ENCODE measurements at regions not wholly inside any gene's neighbourhood (a gene's known extent, or its start where the extent isn't known, plus 50 kb on each side); places are given as distances from the start of the nearest gene placed in this dataset.
"Not testable (repeated sequence)": the region's sequence is repeated elsewhere in the genome, so short reads cannot be mapped to it uniquely, and the experiment has no call there.

GRCh38 chr4:151564321-151564720 lies 155.3 kb downstream of the FHIP1A start:
- no peak for DNase-seq

GRCh38 chr4:151565583-151565982 lies 156.6 kb downstream of the FHIP1A start:
- DNase-seq: no peak

DNA sequence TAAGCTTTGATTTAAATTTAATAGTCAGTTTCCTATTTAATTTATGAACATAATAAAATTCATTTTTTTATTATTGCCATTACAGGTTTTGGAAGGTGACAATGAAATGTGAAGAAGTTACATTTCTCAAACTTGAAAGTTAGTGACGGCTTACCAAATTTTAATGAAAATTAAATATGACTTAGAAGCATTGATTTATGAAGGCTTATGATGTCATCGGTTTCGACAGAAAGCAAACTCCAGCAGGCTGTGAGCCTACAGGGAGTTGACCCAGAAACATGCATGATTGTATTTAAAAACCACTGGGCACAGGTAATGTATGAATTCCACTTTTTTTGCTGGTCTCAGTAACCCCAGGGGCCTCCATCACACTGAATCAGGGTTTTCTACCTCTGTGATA lies 157.1 kb downstream of the FHIP1A start:
- no peak for DNase-seq

DNA sequence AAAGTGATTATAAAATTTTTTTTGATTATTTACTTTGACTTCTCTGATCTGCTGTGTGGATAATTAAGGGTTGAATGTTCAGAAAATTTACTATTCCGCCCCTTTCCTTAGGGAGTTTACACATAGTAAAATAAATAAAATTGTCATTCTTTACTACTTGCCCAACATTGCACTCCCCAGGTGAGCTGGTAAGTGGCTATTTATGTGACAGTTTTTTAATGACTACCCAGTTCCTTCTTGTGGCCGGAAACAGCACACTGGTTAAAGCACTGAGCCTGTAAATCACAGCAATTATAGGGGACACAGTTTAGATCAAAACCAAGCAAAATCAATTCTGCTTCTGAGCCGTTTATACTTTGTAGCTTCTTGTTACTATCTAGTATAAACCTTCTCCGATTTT lies 158.1 kb downstream of the FHIP1A start:
- DNase-seq: no peak

DNA sequence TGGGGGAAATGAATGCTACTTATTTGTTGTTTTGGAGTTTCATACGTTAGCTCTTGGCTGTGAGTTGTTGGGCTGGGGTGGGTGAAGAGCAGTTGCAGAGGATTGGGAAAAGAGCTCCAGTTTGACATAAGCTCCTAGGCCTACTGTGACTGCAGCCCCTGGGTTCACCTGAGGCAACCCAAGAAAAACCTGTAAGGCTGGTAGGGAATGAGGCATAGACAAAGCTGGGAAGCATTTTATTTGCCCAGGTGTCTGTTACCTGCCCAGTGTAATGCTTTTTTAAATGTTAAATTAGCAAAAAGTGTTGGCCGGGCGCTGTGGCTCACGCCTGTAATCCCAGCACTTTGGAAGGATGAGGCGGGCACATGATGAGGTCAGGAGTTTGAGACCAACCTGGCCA lies 160.0 kb downstream of the FHIP1A start:
- no peak for DNase-seq

DNA sequence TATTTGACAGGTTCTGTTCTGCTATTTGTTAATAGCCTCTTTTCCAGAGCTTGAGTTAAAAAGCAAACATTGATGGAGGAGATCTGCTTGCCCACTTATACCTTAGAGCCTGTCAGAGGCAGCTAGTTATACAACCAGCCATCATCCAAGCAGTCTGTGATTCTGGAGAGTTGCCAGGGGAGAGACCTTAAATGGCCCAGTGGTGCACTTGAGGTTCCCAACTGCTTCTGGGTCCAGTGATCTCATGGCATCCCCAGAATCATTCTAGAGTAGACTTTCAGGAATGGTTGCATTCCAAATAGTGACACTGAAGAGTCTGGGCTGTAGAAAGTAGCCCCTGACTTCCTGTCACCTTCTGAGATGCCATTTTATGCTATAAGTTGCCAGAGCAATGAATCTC lies 160.7 kb downstream of the FHIP1A start:
- DNase-seq: no peak

DNA sequence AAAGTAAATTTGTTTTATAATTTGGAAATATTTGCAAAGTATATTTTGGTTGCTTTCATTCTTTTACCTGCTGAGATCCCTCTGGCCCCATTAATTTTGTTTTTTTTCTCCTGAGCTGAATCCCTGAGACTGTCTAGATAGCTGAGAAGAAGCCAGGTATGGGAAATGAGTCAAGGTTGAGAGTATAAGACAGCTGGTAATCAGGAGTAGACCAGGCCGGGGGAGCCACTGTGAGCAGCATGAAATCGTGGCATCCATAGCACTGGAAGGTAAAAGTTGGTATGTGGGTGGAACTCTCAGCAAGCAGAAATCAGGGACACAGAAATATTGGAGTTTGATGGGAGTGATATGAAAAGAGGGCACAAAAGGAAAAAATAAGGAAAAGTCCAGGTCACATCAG lies 164.5 kb downstream of the FHIP1A start:
- no peak for DNase-seq

- peak; percentile 28 for DNase-seq
Measured at GRCh38 chr4:151573945-151574344, 165.0 kb downstream of the FHIP1A start.

DNA sequence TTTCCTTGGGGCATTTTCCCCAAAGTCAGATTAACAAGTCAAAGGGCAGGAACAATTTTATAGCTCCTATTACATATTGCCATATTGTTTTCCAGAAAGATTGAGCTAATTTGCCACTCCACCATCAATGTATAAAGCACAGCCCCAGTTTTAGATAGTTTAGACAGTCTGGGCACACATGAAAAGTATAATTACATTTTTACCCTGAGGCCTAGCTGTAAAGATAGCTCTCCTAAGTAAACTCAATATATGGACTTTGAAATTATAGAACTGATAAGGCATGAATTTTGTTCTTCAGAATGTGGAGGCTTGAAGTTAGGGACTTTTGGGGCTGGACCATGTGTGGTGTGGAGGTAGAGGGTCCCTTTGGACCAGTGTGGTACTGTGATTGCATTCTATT lies 166.0 kb downstream of the FHIP1A start:
- no peak for DNase-seq

DNA sequence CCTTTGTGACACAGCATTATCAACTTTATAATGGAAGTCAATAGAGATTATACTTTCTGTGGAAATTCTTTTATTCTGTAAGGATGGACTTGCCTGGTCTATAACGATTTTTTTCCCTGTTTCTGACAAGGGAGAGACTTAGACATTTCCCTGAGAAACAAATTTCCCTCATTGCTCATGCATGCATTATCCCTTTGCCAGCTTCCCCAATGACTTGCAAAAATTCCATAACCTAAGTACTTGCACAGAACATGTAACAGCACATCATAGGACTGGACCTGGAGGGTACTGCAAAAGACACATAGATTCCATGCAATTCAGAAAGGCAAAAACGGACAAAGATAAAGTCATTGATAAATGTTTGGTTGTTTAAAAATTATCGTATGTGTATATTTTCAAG lies 166.7 kb downstream of the FHIP1A start:
- no peak for DNase-seq

DNA sequence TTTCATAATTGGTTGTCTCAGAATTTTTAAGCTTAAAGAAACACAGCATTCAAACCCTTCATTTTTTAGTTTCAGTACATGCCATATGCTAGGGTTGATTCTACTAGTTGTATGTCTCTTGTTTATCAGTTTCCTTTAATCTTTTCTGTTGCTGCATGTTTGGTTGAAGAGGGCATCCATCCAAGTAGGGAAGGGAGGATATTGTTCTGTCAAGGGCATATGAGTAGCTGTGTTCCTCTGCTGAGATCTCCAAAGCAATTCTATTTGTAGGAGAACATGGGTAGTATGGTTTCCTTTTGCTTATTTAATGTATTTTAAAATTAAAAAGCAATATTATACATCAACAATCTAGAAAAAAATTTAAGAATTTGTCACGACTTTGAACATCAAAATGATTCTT lies 167.7 kb downstream of the FHIP1A start:
- DNase-seq: no peak

DNA sequence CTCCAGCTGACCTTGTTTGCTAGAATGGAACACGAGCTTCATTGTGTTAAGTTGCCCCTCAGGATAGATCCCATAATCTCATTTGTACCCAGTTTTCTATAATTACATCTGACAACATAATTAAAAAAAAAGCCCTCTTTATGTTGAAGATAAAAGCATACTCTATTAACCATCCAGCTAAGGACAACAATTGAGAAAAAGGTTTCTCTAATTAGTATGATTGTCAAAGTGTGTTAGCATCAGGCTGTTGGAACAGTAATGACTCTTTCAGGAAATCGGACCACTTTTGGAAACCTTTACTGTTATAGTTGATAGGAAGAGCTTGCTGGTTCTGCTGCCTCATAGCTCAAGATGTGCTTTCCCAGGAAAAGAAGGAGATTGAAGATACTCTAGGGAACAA lies 172.6 kb downstream of the FHIP1A start:
- no peak for DNase-seq

DNA sequence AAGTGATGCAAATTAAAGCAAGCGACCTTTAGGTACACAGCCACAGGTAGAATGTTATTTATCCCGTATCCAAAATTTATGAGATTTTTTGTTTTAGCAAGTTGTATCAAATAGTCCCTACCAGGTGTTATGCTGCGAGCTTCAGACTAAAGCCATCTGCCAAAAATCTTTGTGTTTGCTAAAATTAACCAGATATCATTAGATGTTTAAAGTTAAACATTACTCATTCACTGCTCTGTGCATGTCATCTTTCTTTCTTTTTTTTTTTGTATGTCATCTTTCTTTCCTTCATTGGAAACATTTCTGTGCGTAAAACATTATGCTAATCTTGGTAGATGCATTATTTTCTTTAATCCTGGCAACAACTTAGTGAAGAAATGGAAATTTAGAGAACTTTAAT lies 173.1 kb downstream of the FHIP1A start:
- no peak for DNase-seq

DNA sequence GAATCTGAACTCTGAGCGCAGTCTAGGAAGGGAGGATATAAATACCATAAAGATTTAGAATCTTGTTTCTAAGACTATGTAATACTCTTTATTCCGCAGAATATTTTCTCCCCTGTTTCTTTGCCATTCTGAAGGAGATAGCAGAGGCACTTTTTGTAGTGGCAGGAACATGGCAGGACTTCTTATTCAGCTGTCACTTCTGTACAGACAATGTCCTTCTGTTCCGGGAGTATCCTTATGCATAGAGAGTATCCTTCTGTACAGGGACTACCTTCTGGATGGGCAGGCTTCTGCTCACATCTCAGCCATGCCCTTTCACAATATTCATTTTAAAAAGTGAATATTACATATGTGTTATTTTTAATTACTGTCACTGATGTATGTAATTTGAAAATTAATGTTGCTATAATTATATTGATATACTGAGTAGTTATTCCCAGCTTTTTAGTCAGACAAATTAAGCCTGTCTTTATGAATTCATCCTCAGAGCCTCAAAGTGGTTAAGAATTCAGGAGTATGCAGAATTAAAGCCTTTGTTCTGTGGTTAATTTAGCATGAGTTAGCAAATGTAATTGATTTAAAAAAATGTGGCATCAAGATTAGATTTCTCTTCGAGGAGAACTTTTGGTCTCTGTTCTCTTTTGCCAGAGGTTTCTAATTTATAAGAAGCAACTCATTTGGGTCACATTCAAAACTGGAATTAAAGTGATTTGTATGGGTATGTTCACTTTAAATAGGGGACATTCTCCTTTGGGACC lies 174.4 kb downstream of the FHIP1A start:
- no peak for DNase-seq

DNA sequence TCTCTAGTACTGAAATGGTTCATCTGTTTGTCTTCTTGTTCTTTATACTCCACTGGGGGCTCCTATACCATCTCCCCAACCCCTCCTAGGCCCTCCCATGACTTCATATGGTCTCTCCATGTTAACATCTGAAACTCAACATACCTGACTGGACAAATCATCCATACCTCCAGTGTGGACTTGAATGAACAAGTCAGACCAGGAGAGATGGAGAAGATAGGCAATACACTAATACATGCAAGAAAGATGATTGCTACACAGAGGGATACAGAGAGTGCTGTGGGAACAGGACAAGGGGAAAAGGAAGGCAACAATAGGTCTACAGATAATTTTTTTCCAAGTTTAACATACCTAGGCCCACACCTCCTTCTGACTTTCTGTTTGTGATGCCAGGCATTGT lies 175.1 kb downstream of the FHIP1A start:
- no peak for DNase-seq

- not testable (repeated sequence) for DNase-seq
Measured at GRCh38 chr4:151595629-151596028, 165.2 kb downstream of the GATB start.

- DNase-seq: not testable (repeated sequence)
Measured at GRCh38 chr4:151597691-151598090, 163.1 kb downstream of the GATB start.

- DNase-seq: peak; percentile 25
Measured at GRCh38 chr4:151599863-151600262, 160.9 kb downstream of the GATB start.

GRCh38 chr4:151600432-151600831 lies 160.4 kb downstream of the GATB start:
- DNase-seq: peak; percentile 14

- DNase-seq: no peak
Measured at GRCh38 chr4:151603377-151603776, 157.4 kb downstream of the GATB start.

DNA sequence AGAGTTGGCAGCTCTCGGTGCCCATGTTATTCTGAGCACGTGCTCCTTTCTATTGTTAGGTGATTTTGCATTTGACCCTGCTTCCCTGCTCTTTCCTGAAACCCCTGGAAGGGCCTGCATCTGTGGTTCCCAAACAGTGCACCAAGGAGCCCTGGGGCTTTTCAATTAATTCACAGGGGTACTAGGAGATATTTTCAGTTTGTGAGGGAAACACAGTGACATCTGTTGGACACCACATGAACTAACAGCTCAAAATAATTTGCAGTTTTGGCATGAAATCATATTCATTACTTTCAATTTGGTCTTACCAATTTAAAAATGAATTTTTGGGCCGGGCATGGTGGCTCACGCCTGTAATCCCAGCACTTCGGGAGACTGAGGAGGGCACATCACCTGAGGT lies 156.6 kb downstream of the GATB start:
- DNase-seq: peak; percentile 14

GRCh38 chr4:151605215-151605614 lies 155.6 kb downstream of the GATB start:
- DNase-seq: no peak

GRCh38 chr4:151606061-151606460 lies 154.7 kb downstream of the GATB start:
- no peak for DNase-seq

GRCh38 chr4:151610229-151610628 lies 150.6 kb downstream of the GATB start:
- no peak for DNase-seq

DNA sequence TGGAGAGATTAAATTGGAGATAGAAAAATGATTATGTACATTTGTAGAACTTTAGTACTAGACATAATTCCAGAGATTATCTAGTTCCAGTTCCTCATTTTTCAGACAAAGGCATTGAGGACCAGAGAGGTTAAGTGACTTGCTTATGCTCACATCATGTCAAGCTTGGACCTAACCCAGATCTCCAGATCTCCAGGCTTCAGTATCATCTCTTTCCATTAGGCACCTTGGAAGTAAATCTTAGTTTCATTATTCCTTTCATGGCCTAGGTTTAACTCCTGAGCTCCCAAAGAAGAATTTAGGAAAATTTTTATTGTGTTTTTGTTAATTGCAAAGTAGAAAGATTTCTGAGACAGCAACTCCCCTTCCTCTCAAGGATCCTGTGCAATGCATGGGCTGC lies 148.8 kb downstream of the GATB start:
- no peak for DNase-seq

All from HCEC 1CT (cell line).